HEK293 (cell line): ENCODE measurements at regions not wholly inside any gene's neighbourhood (a gene's known extent, or its start where the extent isn't known, plus 50 kb on each side); places are given as distances from the start of the nearest gene placed in this dataset.

ENCODE experiments used
- CTCF ChIP-seq: fragments of 450-650 bp; formaldehyde crosslinking; IDR thresholded peaks from 2 replicates; pipeline ENCODE4 v1.5.1; 2016; ENCODE audit warnings: missing biosample characterization, missing genetic modification characterization
- EGR2 ChIP-seq: fragments of 450-650 bp; formaldehyde crosslinking; IDR thresholded peaks from 2 replicates; pipeline ENCODE4 v1.5.1; 2016; ENCODE audit warnings: low read depth, missing biosample characterization, missing genetic modification characterization
- MYNN ChIP-seq: fragments of 450-650 bp; formaldehyde crosslinking; IDR thresholded peaks from 2 replicates; pipeline ENCODE4 v1.5.1; 2016; ENCODE audit warnings: missing biosample characterization, missing genetic modification characterization, borderline replicate concordance
- PATZ1 ChIP-seq: fragments of 450-650 bp; formaldehyde crosslinking; IDR thresholded peaks from 2 replicates; pipeline ENCODE4 v1.5.1; 2016; ENCODE audit warnings: missing biosample characterization, missing genetic modification characterization
- REST ChIP-seq: fragments of 450-650 bp; formaldehyde crosslinking; IDR thresholded peaks from 2 replicates; pipeline ENCODE4 v1.5.1; 2016; ENCODE audit warnings: missing biosample characterization, missing genetic modification characterization
- YY1 ChIP-seq: fragments of 450-650 bp; formaldehyde crosslinking; IDR thresholded peaks from 2 replicates; pipeline ENCODE4 v1.5.1; 2018; ENCODE audit warnings: missing biosample characterization, missing genetic modification characterization
- ZBTB49 ChIP-seq: fragments of 450-650 bp; formaldehyde crosslinking; IDR thresholded peaks from 2 replicates; pipeline ENCODE4 v1.5.1; 2016; ENCODE audit warnings: missing biosample characterization, missing genetic modification characterization, low read depth
- ZNF10 ChIP-seq: fragments of 450-650 bp; formaldehyde crosslinking; IDR thresholded peaks from 2 replicates; pipeline ENCODE4 v1.5.1; 2017; ENCODE audit warnings: missing biosample characterization, missing genetic modification characterization
- ZNF121 ChIP-seq: fragments of 450-650 bp; formaldehyde crosslinking; IDR thresholded peaks from 2 replicates; pipeline ENCODE4 v1.5.1; 2016; ENCODE audit warnings: missing biosample characterization, missing genetic modification characterization
- ZNF274 ChIP-seq, 2 experiments: fragments of 200-500 bp in 1 of 2; fragments of 450-650 bp in 1 of 2; sonication (Bioruptor generic) in 1 of 2; formaldehyde crosslinking in 1 of 2; IDR thresholded peaks; 2 replicates each; pipeline versions ENCODE4 v1.5.1 to v1.6.1; 2014 to 2016; ENCODE audit warnings: borderline replicate concordance in 1 of 2, inconsistent platforms in 1 of 2, low read length in 1 of 2, missing biosample characterization in 1 of 2, missing genetic modification characterization in 1 of 2
- ZNF76 ChIP-seq: fragments of 450-650 bp; formaldehyde crosslinking; IDR thresholded peaks from 2 replicates; pipeline ENCODE4; 2016; ENCODE audit warnings: low read depth, missing biosample characterization, missing genetic modification characterization, borderline replicate concordance
- ZSCAN16 ChIP-seq: fragments of 450-650 bp; formaldehyde crosslinking; IDR thresholded peaks from 2 replicates; pipeline ENCODE4 v1.5.1; 2016; ENCODE audit warnings: missing biosample characterization, missing genetic modification characterization

GRCh38 chr1:5220421-5220820 lies 566.0 kb downstream of the AJAP1 start:
- TF ChIP-seq ZNF10 (tag by site-specific recombination) (no peak), EGR2 (no peak), CTCF (no peak), REST (tag by site-specific recombination) (no peak), ZNF121 (tag by site-specific recombination) (no peak), PATZ1 (no peak), ZSCAN16 (tag by site-specific recombination) (no peak), YY1 (tag by site-specific recombination) (no peak), ZBTB49 (tag by site-specific recombination) (no peak), ZNF76 (no peak), MYNN (tag by site-specific recombination) (no peak), ZNF274 (IDR thresholded peaks at IDR 0.05; ENCODE audit: low read length) (no peak), ZNF274 (tag by site-specific recombination; IDR thresholded peaks at IDR 0.05; ENCODE audit: borderline replicate concordance) (no peak)
